ENCODE measurements at regions not wholly inside any gene's neighbourhood (a gene's known extent, or its start where the extent isn't known, plus 50 kb on each side); places are given as distances from the start of the nearest gene placed in this dataset.
"Not testable (repeated sequence)": the region's sequence is repeated elsewhere in the genome, so short reads cannot be mapped to it uniquely, and the experiment has no call there.

DNA sequence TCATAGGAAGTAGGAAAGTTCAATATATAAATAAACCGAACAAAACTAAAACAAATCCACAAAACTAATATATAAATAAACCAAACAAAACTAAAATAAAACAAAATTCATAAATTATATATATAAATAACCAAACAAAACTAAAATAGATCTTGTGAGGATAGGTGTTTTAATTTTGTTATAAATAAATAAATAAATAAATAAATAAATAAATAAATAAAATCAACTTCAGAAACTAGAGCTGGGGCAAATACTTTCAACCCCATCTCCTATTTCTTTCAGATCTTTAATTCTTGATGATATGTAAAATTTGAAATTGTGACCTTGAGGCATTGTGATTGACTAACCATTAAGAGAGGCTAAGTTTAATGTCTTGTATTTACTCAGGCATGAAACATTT, 416.1 kb downstream of the SAMD5 start:
- no peak for DNase-seq

DNA sequence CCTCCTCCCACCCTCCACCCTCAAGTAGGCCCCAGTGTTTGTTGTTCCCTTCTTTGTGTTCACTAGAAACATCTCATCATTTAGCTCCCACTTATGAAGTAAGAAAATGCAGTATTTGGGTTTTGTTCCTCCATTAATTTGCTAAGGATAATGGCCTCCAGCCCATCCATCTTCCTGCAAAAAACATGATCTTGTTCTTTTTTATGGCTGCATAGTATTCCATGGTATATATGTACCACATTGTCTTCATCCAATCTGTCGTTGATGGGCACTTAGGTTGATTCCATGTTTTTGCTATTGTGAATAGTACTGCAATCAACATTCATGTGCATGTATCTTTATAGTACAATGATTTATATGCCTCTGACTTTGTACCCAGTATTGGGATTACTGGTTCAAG, 416.8 kb upstream of the SASH1 start:
- DNase-seq: no peak

DNA sequence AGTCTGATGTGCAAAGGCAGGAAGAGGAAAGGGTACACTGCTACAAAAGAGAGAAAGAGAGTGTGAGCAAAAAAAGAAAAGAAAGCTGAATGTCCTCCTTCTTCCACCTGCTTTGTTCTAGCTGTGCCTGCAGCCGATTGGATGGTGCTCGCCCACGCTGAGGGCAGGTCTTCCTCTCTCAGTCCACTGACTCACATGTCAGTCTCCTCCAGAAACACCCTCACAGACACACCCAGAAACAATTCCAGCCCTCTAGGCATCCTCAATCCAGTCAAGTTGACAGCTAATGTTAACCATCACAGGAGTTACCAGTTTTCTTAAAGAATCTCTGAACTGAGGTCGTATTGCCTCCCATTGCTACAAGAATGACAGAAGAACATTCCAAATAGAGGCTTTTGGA, 411.9 kb upstream of the SASH1 start:
- no peak for DNase-seq

DNA sequence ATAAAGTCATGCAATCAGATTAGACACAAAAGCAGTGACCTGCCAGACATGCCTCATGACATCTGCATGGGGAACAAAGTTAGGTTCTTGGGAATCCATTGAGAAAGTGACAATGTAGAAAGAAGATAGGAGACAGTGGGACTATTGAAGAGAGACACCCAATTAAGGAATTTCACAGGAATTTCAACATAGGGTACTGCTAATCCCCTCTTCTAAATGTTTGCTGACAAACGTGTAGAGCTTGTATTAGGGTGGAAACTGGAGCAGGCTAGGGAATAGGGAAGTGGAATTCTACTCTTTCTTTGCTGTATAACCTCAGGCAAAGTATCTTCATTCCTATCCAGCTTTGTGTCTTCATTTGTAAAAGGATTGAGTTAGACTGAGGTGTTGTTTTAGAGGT, 409.4 kb upstream of the SASH1 start:
- DNase-seq: no peak

DNA sequence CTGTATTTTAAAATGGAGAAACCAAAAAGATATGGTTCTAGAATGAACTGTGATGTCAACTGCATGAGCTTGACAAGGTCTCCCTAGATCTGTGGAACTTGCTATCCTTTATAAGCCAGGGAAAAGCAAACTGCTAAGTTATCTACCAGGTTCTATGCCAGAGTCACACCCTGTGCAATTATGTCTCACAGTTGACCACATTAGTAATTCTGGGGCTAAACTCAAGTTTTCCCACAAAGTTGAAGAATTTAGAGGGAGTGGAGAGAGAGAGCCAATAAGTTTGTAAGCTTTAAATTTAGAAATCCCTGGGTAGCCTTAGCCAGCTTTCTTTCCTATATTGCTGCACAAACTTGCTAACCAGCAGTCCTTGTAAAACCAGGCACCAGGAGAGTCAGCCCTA, 407.0 kb upstream of the SASH1 start:
- no peak for DNase-seq

DNA sequence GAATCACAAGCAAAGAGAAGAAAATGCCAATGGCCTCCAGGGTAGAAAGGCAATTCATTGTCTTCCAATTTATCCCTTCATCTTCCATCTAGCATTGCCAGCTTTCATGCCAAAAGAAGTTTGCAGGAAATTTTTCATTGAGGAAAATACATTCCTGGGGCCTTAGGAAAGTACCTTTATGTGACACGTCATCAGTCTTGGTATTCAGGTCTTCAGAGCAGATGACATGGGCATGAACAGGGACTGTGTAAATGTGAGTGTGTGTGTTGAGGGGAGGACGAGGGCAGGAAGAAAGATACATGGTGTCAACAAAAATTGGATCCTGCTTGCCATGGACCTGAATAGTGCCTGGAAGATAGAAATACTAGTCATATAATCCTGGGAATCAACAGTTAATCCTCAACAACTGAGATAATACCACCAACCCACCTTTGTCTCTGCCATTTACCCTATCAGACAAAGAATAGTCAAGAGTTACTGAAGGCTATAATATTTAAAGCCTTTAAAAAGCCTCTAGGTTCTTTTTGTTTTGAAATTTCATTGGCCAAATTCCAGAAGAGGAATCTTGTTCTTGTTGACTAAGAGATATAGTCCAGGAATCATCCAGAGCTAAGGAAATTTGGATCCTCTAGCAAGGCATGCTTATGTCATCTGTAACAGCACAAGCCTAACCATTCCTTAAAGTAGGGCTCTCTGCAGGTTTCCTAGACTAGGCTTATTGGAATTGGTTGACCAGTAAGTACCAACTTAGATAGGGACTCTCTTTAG, 405.8 kb upstream of the SASH1 start:
- no peak for DNase-seq

- DNase-seq: no peak
Measured at GRCh38 chr6:147941143-147941542, 401.5 kb upstream of the SASH1 start.

GRCh38 chr6:147942363-147942762, 400.3 kb upstream of the SASH1 start:
- DNase-seq: no peak

- DNase-seq: no peak
Measured at GRCh38 chr6:147944122-147944521, 398.5 kb upstream of the SASH1 start.

- DNase-seq: no peak
Measured at GRCh38 chr6:147947521-147947920, 395.1 kb upstream of the SASH1 start.

DNA sequence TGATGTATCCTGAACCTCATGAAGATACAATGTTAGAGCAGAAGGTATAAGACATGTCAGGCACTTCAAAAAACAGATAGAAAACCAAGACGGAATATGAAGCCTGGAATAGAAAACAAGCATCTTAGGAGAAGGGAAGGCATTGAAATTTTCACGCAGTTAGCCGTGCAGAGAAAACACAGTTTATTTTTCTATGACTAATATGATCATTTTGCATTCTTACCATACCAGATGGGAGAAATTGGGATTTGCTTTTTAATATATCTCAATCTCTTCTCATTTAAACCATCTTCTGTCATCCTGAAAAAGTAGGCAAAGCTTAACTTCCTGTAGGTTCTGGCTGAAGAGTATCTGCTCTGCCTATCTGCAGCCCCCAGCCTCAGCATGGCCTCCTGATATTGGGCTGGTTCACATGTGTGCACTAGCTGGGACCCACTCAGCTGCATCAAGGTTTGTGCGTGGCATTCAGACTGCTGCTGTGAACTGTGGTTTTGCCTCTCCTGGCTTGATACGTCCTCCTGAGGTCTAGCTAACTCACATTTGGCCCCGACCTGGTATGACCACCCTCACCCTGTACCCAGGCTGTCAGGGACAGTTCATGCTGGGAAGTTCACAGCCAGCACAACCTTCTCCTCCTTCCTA, 392.5 kb upstream of the SASH1 start:
- DNase-seq: no peak

GRCh38 chr6:147950623-147950987, 392.0 kb upstream of the SASH1 start:
- no peak for DNase-seq

- DNase-seq: no peak
Measured at GRCh38 chr6:147951726-147952125, 390.9 kb upstream of the SASH1 start.

DNA sequence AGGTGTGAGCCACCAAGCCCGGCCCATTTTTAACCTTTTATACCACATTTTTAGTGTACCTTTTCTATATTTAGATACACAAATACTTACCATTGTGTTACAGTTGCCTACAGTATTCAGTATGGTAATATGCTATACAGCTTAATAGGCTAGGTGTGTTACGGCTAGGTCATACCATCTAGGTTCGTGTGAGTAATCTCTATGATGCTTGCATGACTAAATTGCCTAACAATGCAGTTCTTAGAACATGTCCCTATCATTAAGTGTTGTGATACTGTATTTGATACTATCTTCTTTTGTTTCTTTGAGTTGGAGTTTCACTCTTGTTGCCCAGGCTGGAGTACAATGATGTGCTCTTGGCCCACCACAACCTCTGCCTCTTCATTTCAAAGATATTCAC, 387.7 kb upstream of the SASH1 start:
- no peak for DNase-seq

- peak in 1 of 14 donors; percentile 7 for DNase-seq
Measured at GRCh38 chr6:147958683-147959082, 384.0 kb upstream of the SASH1 start.

GRCh38 chr6:147961481-147962141, 381.0 kb upstream of the SASH1 start:
- DNase-seq: no peak

- not testable (repeated sequence) for DNase-seq
Measured at GRCh38 chr6:147965448-147965847, 377.2 kb upstream of the SASH1 start.

DNA sequence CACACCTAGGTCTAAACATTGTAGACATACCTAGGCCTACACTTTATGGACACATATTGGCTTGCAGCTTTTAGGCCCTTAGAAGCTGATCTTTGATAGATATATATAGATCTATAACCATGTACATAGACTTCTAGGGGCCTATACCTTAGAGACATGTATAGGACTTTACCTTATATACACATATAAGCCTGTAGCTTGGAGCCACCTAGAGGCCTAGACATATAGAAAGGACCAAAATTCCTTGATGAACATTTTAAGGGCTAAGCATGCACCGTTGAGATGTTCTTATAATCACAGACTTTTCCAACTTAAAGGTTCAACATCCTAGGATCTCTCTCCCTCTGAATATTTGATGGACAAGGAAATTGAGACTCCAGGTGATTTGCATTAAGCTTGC, 371.7 kb upstream of the SASH1 start:
- no peak for DNase-seq

GRCh38 chr6:147972448-147972847, 370.2 kb upstream of the SASH1 start:
- DNase-seq: no peak

GRCh38 chr6:147973806-147974205, 368.8 kb upstream of the SASH1 start:
- no peak for DNase-seq

- no peak for DNase-seq
Measured at GRCh38 chr6:147974376-147974775, 368.3 kb upstream of the SASH1 start.

DNA sequence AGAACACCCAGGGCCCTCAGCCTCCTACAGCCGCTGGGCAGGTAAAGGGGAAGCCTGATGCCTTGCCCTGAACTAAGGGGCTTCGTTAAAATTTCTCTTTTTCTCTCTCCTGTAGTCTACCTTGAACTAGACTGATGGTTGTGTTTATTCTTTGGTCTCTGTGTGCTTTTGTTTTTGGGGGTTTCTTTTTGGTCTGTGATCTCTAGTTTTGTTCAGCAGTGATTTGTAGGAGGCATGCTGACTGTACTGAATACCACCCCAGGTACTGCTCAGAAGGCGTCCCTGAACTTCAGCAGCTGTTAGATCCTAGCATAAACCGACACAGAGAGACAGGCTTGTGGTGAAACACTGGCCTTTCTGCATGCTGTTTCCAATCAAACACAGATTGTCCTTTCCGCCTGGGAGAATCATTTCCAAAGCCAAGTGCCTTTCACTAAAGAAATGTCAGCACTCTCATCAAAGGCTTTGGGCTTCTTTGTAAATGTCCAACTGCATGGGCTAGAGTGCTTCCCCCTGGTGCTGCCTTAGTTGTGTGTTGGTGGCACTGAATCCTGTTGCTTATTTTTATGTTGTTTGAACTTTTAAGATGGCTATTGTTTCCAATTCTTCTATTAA, 364.7 kb upstream of the SASH1 start:
- DNase-seq: no peak

GRCh38 chr6:147979966-147980365, 362.7 kb upstream of the SASH1 start:
- DNase-seq: no peak

Data from C1 segment of cervical spinal cord (tissue), 14 donors.